ENCODE measurements at regions not wholly inside any gene's neighbourhood (a gene's known extent, or its start where the extent isn't known, plus 50 kb on each side); places are given as distances from the start of the nearest gene placed in this dataset.
"Not testable (repeated sequence)": the region's sequence is repeated elsewhere in the genome, so short reads cannot be mapped to it uniquely, and the experiment has no call there.

GRCh38 chr5:87529486-87530076 is 116.9 kb upstream of the CCNH start:
- DNase-seq (ENCODE audit: low read depth), result no peak

- no peak for DNase-seq (ENCODE audit: low read depth)
These were observed 113.4 kb upstream of the CCNH start for GRCh38 chr5:87526131-87526530.

DNA sequence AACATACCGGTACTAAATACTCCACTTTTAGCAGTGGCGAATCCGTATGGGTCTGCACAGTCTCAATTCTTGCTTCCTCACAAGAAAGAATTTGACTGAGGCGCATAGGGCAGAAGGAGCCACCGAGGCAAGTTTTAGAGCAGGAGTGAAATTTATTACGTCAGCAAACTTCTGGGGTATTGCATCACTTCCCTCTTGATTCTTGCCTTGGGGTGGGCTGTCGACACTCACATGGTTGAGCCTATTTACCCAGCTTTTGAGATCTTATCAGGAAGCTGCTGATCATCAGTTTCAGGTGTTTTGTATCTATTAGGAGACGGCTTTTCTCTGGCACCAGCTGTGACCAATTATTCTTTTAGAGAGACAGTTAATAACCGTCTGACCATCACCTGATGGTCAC is 111.5 kb upstream of the CCNH start:
- no peak for DNase-seq (ENCODE audit: low read depth)

DNA sequence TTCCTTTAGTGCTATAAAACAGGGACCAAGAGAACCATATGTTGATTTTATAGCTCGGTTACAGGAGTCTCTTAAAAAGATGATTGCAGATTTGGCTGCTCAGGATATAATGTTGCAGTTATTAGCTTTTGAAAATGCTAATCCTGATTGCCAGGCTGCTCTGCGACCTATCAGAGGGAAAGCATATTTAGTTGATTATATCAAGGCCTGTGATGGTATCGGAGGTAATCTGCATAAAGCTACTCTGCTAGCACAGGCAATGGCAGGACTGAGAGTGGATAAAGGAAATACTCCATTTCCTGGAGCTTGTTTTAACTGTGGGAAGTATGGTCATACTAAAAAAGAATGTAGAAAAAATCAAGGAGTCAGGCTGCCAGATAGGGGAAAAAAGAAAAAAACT is 99.0 kb upstream of the CCNH start:
- DNase-seq (ENCODE audit: low read depth), result not testable (repeated sequence)

GRCh38 chr5:87503004-87503403 is 90.3 kb upstream of the CCNH start:
- no peak for DNase-seq (ENCODE audit: low read depth)

GRCh38 chr5:87499478-87500410 is 87.0 kb upstream of the CCNH start:
- no peak for DNase-seq (ENCODE audit: low read depth)

All from activated gamma-delta T cell treated with anti-CD3 and anti-CD28 coated beads, Interleukin-2, amount 50 U/mL, for 16 hours (primary cell).